ENCODE measurements at regions not wholly inside any gene's neighbourhood (a gene's known extent, or its start where the extent isn't known, plus 50 kb on each side); places are given as distances from the start of the nearest gene placed in this dataset.
A peak's percentile ranks its signal among the peaks of the same experiment; 100 is the strongest.

- TF ChIP-seq REST (IDR thresholded peaks at IDR 0.05; ENCODE audit: unreplicated experiment) (no peak), NANOG (IDR thresholded peaks at IDR 0.05; ENCODE audit: borderline replicate concordance) (no peak), POLR2AphosphoS5 (IDR thresholded peaks at IDR 0.05; ENCODE audit: low read depth) (no peak), STAT1 (IDR thresholded peaks at IDR 0.05; ENCODE audit: unreplicated experiment) (no peak)
These were observed 135.1 kb downstream of the ZIC1 start (continued) for GRCh38 chr3:147544290-147544689.

GRCh38 chr3:147551491-147551890 is 142.3 kb downstream of the ZIC1 start:
- H3K4me3 ChIP-seq, result no peak overlapping the region
- H3K27me3 Mint-ChIP-seq (ENCODE audit: insufficient read depth, low read depth, poor library complexity), result no peaks in the 10 kb centered on the region
- H3K4me1 ChIP-seq (ENCODE audit: insufficient read depth), result no peaks in the 10 kb centered on the region
- H3K9me3 Mint-ChIP-seq, result no peaks in the 10 kb centered on the region
- H3K4me1 Mint-ChIP-seq, result no peaks in the 10 kb centered on the region
- peak overlapping the region; percentile 12; the same call in 1 of the 2 replicates for H2AFZ ChIP-seq
- DNase-seq (ENCODE audit: low spot score), result no peak
- no peaks in the 10 kb centered on the region for H4K20me1 ChIP-seq (replicated peaks; ENCODE audit: insufficient read depth)
- H3K36me3 Mint-ChIP-seq (ENCODE audit: low read depth), result no peaks in the 10 kb centered on the region
- no peak overlapping the region for H3K27ac Mint-ChIP-seq
- no peaks in the 10 kb centered on the region for H3K27me3 ChIP-seq (ENCODE audit: insufficient read depth)
- no peak overlapping the region for H3K4me2 ChIP-seq
- H3K79me2 ChIP-seq (replicated peaks; ENCODE audit: insufficient read depth), result no peaks in the 10 kb centered on the region
- H3K36me3 ChIP-seq (ENCODE audit: insufficient read depth), result no peaks in the 10 kb centered on the region
- no peak overlapping the region for H3K4me3 Mint-ChIP-seq
- no peak for ATAC-seq
- H3F3A ChIP-seq (replicated peaks; ENCODE audit: low read depth), result no peaks in the 10 kb centered on the region
- no peaks in the 10 kb centered on the region for H3K9me2 ChIP-seq (ENCODE audit: insufficient read depth)
- H3K27ac ChIP-seq (ENCODE audit: low read depth), result no peak overlapping the region
- TF ChIP-seq ETS1 (IDR thresholded peaks at IDR 0.05), result no peak
- no peak for TF ChIP-seq EZH2phosphoT487 (IDR thresholded peaks at IDR 0.05; ENCODE audit: unreplicated experiment)
- TF ChIP-seq STAT1 (IDR thresholded peaks at IDR 0.05; ENCODE audit: unreplicated experiment), result no peak
- TF ChIP-seq ZNF331 (CRISPR knock-in tag; IDR thresholded peaks at IDR 0.05; ENCODE audit: low read depth), result no peak
- TF ChIP-seq JUNB (IDR thresholded peaks at IDR 0.05; ENCODE audit: unreplicated experiment), result no peak
- no peak for TF ChIP-seq ZNF462 (CRISPR knock-in tag; IDR thresholded peaks at IDR 0.05)
- no peak for TF ChIP-seq REST (IDR thresholded peaks at IDR 0.05; ENCODE audit: unreplicated experiment)
- no peak for TF ChIP-seq ZNF114 (CRISPR knock-in tag; IDR thresholded peaks at IDR 0.05)

All from GM23338 (cell line).